Inflammatory macrophage (primary cell): ENCODE measurements at regions not wholly inside any gene's neighbourhood (a gene's known extent, or its start where the extent isn't known, plus 50 kb on each side); places are given as distances from the start of the nearest gene placed in this dataset.
"Not testable (repeated sequence)": the region's sequence is repeated elsewhere in the genome, so short reads cannot be mapped to it uniquely, and the experiment has no call there.

Source experiments
- DNase-seq, 2 donors: peaks; one replicate each; pipeline ENCODE4 v3.0.0-alpha.2; 2020 to 2022

DNA sequence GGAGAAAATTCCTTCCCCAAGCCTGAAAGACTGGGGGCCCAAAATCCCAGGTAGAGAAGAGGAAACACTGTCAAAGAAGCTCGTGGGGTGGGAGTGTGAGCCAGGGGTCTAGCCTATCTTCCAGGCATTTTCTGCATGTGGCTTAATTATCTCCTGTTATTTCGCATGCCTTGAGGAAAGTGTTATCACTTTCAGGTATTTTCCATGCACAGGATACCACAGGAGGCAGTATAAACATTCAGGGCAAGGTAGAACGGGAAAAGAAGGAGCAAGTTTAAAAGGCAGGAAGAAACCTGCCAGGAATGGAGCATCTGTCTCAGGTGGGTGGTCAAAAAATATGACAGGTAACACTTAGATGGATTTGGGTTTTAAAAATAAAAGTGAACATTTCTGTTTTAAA is 575.3 kb upstream of the ZNF385D start:
- DNase-seq, result no peak

DNA sequence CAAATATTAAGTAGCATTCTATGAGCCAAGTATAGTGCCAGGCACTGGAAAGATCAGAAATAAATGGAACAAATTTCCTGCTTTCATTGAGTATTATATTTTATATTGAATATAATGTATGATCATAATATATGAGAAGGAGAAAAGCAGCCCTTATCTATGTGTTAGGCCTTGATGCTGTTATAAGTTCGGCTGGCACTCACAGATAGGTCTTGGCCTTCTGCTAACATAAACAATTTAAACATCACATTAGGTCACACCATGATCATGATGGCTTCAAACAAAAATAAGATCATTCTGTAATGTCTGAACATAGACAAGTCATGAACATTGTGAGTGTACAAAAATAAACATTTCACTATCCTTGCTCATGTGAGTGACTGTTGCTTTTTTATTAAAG is 584.0 kb upstream of the ZNF385D start:
- no peak for DNase-seq

DNA sequence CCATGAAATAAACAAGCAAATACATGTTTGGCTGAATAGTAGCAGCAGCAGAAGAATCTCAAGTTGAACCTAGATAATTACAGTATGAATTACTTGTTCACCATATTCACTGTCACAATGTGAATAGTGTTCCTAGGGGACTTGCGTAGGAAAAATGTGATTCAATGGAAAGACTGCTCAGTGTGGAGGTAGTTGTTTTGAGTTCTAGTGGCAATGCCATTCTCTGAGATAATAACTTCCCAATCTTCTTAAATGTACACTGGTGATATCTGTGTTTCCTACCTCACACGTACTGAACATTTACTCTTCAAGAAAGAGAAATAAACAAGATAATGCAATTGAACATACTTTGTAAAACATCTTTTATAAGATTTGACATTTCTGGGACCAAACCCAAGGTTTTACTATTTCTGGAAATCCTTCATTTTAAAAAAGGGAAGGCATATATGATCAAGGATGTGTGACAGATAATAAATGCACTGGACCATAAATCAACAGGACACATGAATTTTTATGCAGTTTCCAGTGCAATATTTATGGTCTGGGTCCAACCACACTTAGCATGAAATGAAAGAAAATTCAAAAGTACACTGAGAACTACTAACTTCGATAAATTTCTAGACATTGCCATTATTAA is 598.3 kb upstream of the ZNF385D start:
- no peak for DNase-seq

DNA sequence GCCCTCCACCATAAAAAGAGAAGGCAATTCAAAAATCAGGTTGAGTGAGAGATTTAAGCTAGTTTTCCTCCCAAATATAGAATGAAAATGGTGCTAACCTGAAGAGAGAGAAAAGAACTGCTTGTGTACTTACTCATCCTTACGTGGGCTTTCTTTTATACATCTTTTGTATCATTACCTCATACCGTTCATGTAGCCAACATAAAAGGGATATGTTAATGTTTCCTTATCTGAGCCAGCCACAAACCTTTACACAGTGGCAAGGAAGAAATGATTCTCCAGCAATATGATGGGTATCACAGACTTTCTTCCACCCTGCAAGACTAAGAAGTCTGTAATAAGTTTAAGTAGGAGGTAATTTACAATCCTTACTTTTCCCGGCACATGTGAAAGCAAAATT is 600.8 kb upstream of the ZNF385D start:
- no peak for DNase-seq

DNA sequence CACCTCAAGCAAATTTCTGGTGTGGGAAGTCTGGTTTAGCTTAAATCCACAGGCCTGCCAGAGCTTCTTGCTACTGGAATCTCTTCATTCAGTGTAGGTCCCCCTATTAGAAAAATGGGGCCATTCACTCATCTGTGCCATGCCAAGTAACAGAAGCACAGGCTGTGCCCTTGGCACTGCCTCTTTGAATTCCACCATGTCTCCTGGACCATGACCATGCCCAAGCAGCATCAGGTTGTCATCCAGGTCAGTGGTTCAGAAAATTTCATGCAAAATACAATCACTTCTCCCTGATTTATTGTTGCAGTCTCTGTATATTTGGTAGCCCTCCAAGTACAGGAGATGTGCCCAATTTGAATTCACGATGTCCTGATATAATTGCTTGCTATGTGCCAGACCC is 602.1 kb upstream of the ZNF385D start:
- no peak for DNase-seq

DNA sequence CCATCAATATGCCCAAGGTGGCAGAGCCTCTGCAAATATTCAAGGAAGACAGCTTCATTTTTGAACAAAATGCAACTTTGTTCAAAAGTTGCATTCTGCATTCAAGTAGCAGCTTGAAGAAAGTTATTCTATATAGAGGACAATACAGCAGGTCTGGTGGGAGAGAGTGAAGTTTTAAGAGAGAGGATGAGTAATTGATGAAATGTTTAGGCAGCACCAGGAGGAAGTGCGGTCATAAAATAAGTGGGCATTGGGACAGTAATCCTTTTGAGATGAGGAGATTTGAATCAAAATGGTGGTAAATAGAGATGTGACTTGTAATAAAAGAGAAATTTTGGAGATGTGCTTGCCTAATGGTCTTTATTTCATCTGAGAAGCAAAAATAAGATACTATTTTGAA is 607.3 kb upstream of the ZNF385D start:
- DNase-seq, result no peak

DNA sequence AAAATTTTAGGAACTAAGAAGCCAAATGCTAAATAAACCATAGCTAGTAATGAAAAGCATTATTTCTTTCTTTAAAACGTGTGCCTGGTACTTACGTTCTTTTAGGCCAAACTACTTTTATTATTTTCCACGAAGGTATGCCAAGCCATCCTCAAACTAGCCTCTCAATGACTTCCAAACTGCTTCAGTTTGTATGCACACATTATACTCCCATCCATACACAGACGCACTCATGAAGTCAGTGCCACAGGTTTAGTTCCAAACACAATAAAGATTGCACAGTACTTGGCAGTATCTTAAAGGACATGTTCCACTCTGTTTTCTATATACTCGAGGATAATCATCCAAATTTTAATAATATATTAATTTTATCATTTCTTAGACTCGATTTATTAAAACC is 609.2 kb upstream of the ZNF385D start:
- DNase-seq, result no peak

DNA sequence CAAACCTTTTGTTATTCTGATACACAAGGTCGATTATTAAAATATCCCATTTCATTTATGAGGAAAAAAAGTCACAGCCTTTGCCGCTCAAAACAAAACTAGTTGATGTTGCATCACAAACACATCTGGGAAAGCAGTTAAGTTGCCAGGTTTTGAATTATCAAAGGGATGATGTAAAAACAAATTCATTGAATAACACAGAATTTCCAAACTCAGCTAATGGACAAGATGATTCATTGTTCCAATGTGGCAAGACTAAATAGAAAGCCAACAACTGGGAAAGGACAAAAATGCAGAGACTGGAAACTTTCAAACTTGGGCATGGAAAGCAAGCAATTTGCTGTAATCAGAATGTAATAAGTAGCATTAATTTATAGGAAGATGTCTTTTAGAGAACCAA is 610.0 kb upstream of the ZNF385D start:
- DNase-seq, result peak; percentile 14 to 29

DNA sequence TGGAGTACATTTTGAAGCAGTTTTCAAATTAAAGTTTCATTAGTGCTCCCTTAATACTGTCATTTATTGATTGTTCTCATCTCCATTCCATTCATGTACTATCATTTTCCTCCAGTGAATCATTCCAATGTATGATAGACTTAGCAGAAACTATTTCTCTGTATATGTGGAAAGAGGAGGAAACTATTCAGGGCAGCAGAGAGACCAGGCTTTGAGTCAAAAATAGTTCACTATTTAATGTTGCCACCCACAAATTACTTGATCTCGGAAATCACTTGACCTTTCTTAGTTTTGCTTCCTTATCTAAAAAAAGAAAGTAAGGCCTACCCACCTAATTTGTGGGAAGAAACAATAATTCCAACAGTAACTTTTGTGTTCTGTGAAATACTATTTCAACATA is 610.5 kb upstream of the ZNF385D start:
- DNase-seq, result peak; percentile 63

DNA sequence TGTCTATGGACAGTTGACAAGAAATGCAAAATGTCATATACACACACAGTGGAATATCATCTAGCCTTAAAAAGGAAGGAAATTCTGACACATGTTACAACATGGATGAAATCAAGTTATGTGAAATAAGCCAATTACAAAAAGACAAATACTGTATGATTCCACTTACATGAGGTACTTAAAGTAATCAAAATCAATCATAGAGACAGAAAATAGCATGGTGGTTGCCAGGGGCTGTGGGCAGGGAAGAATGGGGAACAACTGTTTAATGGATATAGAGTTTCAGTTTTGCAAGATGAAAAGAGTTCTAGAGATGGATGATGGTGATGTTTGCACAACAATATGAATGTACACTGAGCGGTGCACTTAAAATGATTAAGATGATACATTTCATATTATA is 613.8 kb upstream of the ZNF385D start:
- DNase-seq, result peak; percentile 45 to 46

DNA sequence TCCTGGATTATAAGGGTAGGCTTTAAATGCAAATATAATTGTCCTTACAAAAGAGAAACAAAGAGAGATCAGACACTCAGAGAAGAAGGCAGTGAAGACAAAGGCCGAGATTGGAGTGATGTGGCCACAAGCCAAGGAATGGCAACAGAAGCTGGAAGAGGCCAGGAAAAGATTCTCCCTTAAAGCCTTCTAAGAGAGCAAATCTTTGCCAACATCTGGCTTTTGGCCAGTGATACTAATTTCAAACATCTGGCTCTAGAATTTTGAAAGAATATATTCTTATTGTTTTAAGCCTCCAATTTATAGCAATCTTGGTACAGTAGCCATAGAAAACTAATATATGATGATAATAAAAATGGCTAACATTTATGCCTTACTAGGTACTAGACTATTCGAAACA is 615.8 kb upstream of the ZNF385D start:
- DNase-seq, result no peak

DNA sequence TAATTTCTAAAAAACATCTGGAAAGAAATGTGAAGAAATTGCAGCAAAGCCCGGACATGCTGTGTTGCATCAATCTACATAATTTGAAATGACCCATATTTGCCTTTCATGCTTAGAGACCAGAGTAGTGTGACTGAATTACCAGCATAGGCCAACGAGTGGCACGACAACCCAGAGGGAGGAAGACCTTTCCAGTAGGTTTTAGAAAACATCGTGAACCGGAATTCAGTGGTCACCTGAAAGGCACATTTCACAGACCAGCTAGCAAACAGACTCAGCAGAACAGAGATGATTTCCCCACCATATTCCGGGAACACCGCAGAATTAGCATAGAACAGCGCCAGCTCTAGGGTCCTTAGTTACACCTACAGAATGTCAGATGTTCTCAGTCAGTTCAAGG is 620.0 kb upstream of the ZNF385D start:
- no peak for DNase-seq

DNA sequence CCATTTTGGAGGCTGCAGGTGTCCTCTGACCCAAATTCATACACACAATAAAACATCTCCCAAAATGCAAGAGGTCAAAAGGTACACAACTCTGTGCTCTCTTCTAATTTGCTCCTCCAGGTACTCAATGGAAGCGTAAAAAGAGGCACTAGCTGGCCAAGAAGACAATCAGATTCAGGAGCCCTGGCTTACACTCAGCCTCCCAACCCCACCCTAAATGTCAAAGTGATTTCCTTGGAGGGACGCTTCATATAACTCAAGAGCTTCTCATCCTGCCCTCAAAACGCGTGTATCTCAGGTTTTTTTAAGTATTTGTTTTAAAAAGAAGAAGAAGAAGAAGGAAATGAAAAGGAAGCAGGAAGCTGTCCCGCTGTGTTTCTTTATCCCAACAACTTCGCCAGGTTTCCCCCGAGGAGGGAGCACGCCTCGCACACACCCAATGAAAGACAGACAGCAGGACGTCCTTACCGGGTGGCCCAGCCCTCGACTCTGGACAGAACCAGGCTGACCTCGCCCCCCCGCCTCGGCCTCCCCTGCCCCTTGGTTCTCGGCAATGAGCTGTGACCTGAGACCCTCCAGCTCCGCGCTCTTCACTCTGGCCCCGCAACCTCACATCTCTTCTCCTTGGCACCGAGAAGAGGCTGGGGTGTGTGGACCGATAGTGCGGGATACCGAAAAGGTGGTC is 620.7 kb upstream of the ZNF385D start:
- no peak for DNase-seq

DNA sequence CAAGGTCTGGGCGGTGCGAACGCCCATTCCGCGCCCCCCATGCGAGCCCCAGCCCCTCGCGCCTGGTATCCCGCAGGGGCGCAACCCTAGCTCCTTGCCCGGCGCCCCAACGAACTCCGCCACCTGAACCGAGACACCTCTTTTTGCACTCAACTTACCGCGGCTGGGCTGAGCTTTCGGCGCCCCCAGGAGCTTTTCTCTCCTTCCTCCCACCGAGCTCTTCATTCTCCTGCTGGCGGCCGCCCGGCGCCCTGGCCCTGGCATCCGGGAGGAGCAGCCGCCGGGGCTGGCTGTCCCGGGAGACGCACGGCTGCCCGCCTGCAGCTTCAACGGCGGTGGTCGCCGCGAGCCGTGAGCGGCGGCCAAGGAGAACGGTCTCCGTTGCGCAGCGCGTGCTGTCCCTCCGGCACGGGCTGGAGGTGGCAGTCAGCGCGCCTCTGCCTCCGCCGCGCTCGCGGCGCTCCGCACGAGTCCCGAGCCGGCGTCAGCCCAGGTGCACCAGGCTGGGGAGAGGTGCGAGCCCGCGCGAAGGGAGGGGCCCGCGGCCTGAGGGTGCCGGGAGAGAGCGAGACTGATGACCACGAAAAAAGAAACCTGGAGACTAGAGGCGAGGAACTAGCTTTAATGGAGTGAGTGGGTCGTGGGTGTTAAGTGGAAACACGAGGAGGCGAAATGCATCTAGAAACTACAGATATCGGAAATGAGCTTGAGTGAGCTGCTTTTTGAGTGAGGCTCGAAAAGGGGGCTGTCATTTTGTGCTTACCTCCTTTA is 621.5 kb upstream of the ZNF385D start:
- DNase-seq, result peak in 1 of 2 donors; percentile 15

DNA sequence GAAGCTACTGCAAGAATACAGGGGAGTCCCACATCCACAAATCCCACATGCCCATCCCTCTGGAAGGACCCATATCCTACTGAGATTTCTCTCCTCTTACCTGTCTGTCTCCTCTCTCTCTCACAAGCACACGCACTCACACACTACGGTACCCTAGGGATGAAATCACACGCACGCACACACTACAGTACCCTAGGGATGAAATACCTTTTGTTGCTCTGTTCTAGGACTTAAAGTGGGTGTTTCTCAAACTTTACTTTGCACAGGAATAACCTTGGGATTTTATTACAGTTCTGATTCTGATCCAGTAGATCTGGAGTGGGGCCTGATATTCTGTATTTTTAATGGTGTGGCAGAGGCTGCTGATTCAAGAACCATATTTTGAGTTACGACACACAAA is 622.2 kb upstream of the ZNF385D start:
- no peak for DNase-seq

DNA sequence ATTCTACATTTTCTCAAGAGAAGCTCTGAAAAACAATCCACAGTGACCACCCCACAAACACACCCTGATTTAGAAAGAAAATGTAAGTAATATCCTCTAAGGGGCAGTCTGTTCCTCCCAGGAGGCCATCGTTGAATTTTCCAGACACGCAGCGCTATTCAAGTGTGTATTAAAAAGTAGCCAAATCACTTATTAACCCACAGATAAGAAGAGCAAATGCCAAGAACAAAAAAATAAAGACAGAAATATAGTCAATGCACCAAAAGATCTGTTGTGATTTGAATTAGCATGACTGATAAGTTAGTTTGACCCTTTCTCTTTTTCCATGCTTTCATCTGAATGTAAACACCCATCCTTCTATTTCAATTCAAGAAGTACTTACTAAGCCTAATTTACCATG is 622.8 kb upstream of the ZNF385D start:
- DNase-seq, result no peak

DNA sequence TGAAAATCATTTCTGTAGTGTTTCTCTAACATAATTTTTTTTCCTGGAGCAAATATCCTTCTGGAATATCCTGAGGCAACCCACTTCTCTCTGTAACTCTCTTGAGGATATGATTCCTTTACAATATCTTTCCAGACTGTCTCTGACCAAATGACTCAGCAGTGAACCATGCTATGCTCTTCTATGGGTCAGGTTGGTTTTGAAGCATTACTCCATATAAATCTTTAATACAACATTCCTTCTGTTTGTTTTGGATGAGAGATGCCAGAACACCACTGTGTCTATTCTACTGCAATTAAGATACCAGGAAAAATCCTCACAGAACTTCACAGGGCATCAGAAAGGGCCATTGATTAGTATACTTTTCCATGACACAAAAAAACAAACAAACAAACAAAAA is 626.4 kb upstream of the ZNF385D start:
- DNase-seq, result no peak

DNA sequence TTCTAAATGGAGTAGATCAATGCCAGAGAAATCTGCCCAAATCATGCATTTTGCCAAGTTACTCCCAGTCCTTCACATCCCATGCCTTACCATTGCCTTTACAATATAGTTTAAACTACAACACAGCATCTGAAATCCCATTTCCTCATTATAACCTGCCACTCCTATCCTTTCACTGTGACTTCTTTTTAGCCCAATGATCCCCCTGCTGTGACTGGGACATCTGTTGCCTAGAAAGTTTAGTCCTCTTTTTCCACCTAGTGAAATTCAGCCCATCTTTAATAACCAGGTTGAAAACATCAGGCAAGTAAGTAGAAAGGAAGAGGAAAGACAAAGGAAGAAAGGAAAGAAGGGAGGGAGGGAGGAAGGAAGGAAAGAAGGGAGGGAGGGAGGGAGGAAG is 627.9 kb upstream of the ZNF385D start:
- no peak for DNase-seq

DNA sequence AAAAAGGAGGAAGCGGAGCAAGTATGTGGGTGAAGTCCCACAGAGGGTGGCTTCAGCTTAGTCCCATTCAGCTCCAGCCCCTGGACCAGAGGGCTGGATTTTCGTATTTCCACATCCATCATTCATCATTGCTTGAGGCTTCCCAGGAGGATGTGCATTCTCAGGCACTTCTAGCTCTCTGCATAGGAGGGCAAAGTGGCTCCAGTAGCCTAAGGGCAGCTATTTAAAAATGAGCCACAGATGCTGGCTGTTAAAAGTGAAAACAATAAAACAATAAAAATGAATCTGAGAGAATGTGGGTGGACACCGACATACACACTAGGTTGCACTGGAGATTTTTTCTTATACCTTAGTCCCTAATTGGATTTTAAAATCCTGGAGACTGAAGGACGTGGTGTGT is 629.2 kb upstream of the ZNF385D start:
- DNase-seq, result no peak

DNA sequence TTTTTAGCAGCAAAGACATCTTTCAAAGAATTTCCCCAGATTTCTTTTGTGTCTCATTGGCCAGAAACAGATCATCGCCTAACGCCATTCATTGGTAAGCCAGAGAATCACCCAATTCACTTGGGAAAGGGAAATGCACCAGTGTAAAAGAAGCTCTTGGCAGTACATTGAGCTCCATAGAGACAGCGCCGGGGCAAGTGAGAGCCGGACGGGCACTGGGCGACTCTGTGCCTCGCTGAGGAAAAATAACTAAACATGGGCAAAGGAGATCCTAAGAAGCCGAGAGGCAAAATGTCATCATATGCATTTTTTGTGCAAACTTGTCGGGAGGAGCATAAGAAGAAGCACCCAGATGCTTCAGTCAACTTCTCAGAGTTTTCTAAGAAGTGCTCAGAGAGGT is 630.6 kb upstream of the ZNF385D start:
- not testable (repeated sequence) for DNase-seq

DNA sequence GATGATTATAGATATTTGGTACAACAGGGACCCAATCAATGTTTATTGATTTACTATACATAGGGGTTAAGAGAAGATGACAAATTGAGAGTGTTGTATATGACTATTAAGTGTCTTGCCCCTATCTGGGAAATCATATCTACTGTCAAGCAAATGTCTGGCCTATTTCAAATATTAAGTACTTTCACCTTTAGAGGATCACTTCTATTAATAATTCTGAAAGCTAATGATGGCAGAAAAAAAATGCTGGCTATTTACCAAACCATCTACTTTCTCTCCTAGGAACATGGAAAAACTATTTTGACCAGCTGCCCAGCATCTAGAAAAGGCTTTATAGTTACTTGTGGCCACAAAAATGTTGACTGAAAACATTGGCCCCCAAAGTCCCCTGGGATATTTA is 632.3 kb upstream of the ZNF385D start:
- no peak for DNase-seq

DNA sequence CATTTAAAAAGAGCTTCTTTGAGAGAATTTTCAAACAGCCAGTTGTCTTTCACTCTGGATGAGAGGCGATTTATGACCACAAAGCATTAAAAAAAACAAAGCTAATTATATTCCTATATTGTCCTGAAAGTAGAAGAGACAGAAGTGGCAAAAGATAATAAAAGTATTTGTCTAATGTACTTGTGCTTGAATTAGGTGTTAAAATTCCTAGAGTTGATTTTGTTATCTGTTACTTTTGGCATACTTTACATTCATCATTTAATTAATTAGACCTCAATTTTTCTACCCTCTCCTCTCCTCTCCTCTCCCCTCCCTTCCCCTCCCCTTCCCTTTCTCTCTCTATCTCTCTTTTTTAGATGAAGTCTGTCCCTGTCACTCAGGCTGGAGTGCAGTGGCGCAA is 635.1 kb upstream of the ZNF385D start:
- no peak for DNase-seq

DNA sequence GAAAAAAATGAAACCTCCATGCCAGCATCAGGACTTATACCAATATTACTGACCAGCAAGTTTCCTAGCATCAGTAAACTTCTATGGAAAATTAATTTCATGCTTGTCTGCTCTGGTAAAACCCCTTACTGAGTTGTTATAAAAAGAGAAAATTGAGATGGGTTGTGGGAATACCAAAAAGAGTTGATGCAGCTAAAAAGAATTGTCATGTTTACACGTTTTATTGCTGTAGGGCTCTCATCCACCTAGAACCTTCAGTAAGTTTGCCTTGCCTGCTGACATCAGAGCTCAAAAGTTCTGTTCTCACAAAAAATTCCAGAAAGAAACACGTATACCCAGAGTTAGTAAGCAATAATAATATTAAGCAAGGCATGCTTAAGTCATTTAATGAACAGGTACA is 641.3 kb upstream of the ZNF385D start:
- DNase-seq, result no peak

DNA sequence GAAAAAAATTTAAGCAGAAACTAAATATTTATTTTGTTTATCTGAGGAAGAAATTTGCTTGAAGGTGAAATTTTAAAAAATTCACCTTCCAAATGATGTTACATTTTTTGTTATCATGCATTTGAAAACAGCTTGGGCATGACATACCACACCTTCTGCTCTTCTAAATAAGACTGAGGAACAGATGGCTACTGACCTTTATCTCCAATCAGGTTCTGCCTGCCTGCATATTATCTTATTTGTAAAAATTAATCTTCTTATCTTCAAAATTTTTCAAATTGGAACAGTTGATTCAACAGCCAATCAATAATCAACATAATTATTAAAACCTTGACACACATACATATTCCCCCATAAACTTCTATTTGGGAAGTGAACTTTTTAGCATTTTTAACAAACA is 641.8 kb upstream of the ZNF385D start:
- no peak for DNase-seq
